GM18951 (cell line): ENCODE measurements at regions not wholly inside any gene's neighbourhood (a gene's known extent, or its start where the extent isn't known, plus 50 kb on each side); places are given as distances from the start of the nearest gene placed in this dataset.

Experiments
- POLR2A ChIP-seq: IDR thresholded peaks from 4 replicates; pipeline ENCODE4 v1.6.1; 2011; ENCODE audit warnings: mild to moderate bottlenecking; ENCODE audit not compliant: insufficient read length, insufficient read depth; ENCODE audit errors: extremely low read depth
- in situ Hi-C: fragments of 300-500 bp; cut with MboI; formaldehyde crosslinking; loops from one replicate; pipeline ENCODE4 v1.12.0; 2022; ENCODE audit warnings: low sequenced_read_pairs, mixed read lengths, inconsistent platforms; ENCODE audit not compliant: unreplicated experiment

GRCh38 chr11:128642571-128642970, 51.3 kb upstream of the FLI1 start:
- in situ Hi-C loops = loop anchor here (25.0 kb wide), 1 partner anchor 605 kb away; no protein-coding TSS in a partner anchor
- no peak for TF ChIP-seq POLR2A

- in situ Hi-C loops = loop anchor here (25.0 kb wide), 1 partner anchor 606 kb away; no protein-coding TSS in a partner anchor
- no peak for TF ChIP-seq POLR2A
Measured at GRCh38 chr11:128643661-128644317, 50.1 kb upstream of the FLI1 start.
